ENCODE measurements at regions not wholly inside any gene's neighbourhood (a gene's known extent, or its start where the extent isn't known, plus 50 kb on each side); places are given as distances from the start of the nearest gene placed in this dataset.

- TF ChIP-seq RFX5 (IDR thresholded peaks at IDR 0.05; ENCODE audit: low read depth, low read length) (no peak), MXI1 (IDR thresholded peaks at IDR 0.05; ENCODE audit: borderline replicate concordance, low read depth, low read length) (no peak)
These were observed 146.6 kb upstream of the TUT7 start (continued) for GRCh38 chr9:86500667-86501435.

GRCh38 chr9:86500031-86500430 lies 145.8 kb upstream of the TUT7 start:
- peaks cover 12% of the 10 kb centered on the region for H3K4me1 ChIP-seq (ENCODE audit: control insufficient read depth, insufficient read depth, low read length)
- ATAC-seq (ENCODE audit: low read depth): no peak
- peak overlapping the region; percentile 88; the same call in 2 of the 3 replicates for H2BK15ac ChIP-seq (ENCODE audit: low read depth, low read length)
- BruUV-seq (replicated peaks): no TSS peak
- WGBS, 2 experiments (ENCODE audit: extremely low coverage in 2 of 2, insufficient read length in 1 of 2): no CpG with 5 or more reads among the region's 1 CpG
- H3K9me3 ChIP-seq (ENCODE audit: control insufficient read depth, insufficient read depth, low read length): no peaks in the 10 kb centered on the region
- peak overlapping the region; percentile 68 for H2BK20ac ChIP-seq (ENCODE audit: low read depth, low read length)
- H3K9me1 ChIP-seq (ENCODE audit: insufficient read depth, low read length): 0 out of 2 replicates have a peak, but pooled peaks cover 3% of the 10 kb centered on the region
- H3K9ac ChIP-seq (ENCODE audit: low read depth, low read length): peak overlapping the region; percentile 44; the same call in 1 of the 2 replicates
- ChIA-PET CTCF (interaction anchor here (0.6 to 0.7 kb wide), 3 partner anchors 18 to 384 kb away, joined by 3 to 4 read pairs (median 4); no protein-coding TSS in a partner anchor), POLR2A (ENCODE audit: unreplicated experiment) (no interaction called here)
- no peaks in the 10 kb centered on the region for H4K20me1 ChIP-seq (ENCODE audit: insufficient read depth, low read length)
- DNase-seq: peak; percentile 13
- H2AFZ ChIP-seq (replicated peaks; ENCODE audit: low read length, poor library complexity): no peak overlapping the region
- peak overlapping the region; percentile 96 for H2BK5ac ChIP-seq (ENCODE audit: low read depth, low read length, poor library complexity, severe bottlenecking)
- H2AK9ac ChIP-seq (replicated peaks; ENCODE audit: low read depth, low read length, poor library complexity): no peak overlapping the region
- dilution Hi-C loops (cut with HindIII; ENCODE audit: low sequenced_read_pairs, unreplicated experiment): no loop called here
- no peaks in the 10 kb centered on the region for H3K36me3 ChIP-seq (ENCODE audit: control insufficient read depth, insufficient read depth, low read length)
- H3K27me3 ChIP-seq (ENCODE audit: control insufficient read depth, insufficient read depth, low read length): no peaks in the 10 kb centered on the region
- peak overlapping the region; percentile 84 for H2AK5ac ChIP-seq (ENCODE audit: low read depth, low read length)
- peak overlapping the region; percentile 84 for H4K91ac ChIP-seq (ENCODE audit: insufficient read depth, low read depth, low read length)
- H3K4me2 ChIP-seq (ENCODE audit: low read depth, low read length): peak overlapping the region; percentile 67
- H3K18ac ChIP-seq (ENCODE audit: low read depth, low read length): peak overlapping the region; percentile 98
- intact Hi-C loops (cut with micrococcal nuclease): loop anchor here (5.0 kb wide), 1 partner anchor 42 kb away; no protein-coding TSS in a partner anchor
- peak overlapping the region; percentile 70; the same call in 1 of the 2 replicates for H3K23ac ChIP-seq (ENCODE audit: low read depth, low read length)
- H3K14ac ChIP-seq (replicated peaks; ENCODE audit: low read depth, low read length): peak overlapping the region; percentile 56; the same call in 1 of the 2 replicates
- H4K5ac ChIP-seq (ENCODE audit: low read depth, low read length): peak overlapping the region; percentile 97
- peak overlapping the region; percentile 76 for H3K4ac ChIP-seq (ENCODE audit: low read depth, low read length)
- peak overlapping the region; percentile 100 for H3K27ac ChIP-seq (ENCODE audit: insufficient read depth, low read length)
- H3K4me3 ChIP-seq (ENCODE audit: insufficient read depth, low read depth, low read length): no peak overlapping the region
- peak overlapping the region; percentile 72 for H4K8ac ChIP-seq (ENCODE audit: low read depth in 2 of 2, low read length in 2 of 2)
- in situ Hi-C loops (cut with MboI; ENCODE audit: low sequenced_read_pairs): no loop called here
- peak overlapping the region; percentile 89 for H2BK120ac ChIP-seq (ENCODE audit: low read depth, low read length)
- H3K79me1 ChIP-seq (ENCODE audit: low read depth in 1 of 2, low read length in 2 of 2): no peaks in the 10 kb centered on the region
- peak overlapping the region; percentile 63; the same call in 1 of the 2 replicates for H3K56ac ChIP-seq (ENCODE audit: extremely low read depth, insufficient read depth, low read length)
- TF ChIP-seq NFE2L2 (IDR thresholded peaks at IDR 0.05; ENCODE audit: low read depth, low read length): no peak
- no peak for TF ChIP-seq USF2 (IDR thresholded peaks at IDR 0.05; ENCODE audit: low read depth, low read length)
- TF ChIP-seq FOS (IDR thresholded peaks at IDR 0.05; ENCODE audit: low read depth, low read length): no peak
- no peak for TF ChIP-seq MXI1 (IDR thresholded peaks at IDR 0.05; ENCODE audit: borderline replicate concordance, low read depth, low read length)
- TF ChIP-seq RAD21 (IDR thresholded peaks at IDR 0.05; ENCODE audit: low read length): no peak
- no peak for TF ChIP-seq BHLHE40 (IDR thresholded peaks at IDR 0.05; ENCODE audit: low read depth, low read length)
- TF ChIP-seq ELK1 (IDR thresholded peaks at IDR 0.05; ENCODE audit: borderline replicate concordance, low read depth, low read length): no peak
- no peak for TF ChIP-seq MAFK (IDR thresholded peaks at IDR 0.05; ENCODE audit: low read depth, low read length)
- no peak for TF ChIP-seq RFX5 (IDR thresholded peaks at IDR 0.05; ENCODE audit: low read depth, low read length)
- TF ChIP-seq CTCF (conservative IDR thresholded peaks at IDR 0.05; ENCODE audit: low read depth, low read length): no peak
- TF ChIP-seq POLR2A (IDR thresholded peaks at IDR 0.05; ENCODE audit: low read depth, low read length): no peak
- TF ChIP-seq SMC3 (IDR thresholded peaks at IDR 0.05; ENCODE audit: low read depth, low read length): no peak
